ENCODE measurements at regions not wholly inside any gene's neighbourhood (a gene's known extent, or its start where the extent isn't known, plus 50 kb on each side); places are given as distances from the start of the nearest gene placed in this dataset.
"Not testable (repeated sequence)": the region's sequence is repeated elsewhere in the genome, so short reads cannot be mapped to it uniquely, and the experiment has no call there.

DNA sequence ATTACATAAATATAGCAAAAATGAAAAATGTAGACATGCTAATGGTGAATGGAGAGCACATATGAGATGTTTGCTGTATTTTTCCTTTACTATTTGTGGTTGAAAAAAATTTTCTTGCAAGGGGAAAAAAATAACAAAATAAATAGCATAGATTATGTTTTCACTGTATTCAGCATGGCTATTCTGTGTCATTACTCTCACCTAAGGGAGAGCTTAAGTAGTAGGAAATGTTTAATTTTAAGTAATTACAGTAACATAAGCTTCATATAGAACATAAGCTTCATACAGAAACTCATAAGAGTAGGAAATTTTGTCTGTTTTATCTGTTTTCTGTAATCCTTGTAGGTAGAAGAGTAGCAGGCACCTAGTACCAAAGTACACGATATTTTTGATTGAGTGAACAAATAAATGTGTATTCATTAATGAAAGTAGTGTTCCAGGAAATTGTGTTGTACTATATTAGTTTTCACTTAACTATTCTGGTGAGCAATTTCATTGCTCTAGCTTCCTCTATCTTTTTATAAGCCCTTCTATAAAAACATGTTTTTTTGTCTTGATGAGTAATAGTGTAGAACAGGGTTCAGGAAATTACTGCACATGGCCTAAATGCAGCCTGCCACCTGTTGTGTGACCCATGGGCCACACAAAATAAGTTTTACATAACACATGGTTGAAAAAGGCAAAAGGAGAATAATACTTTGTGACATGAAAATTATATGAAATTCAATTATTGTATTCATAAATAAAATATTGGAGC lies 1025.0 kb upstream of the CDH10 start:
- no peak for ATAC-seq (ENCODE audit: insufficient number of reproducible peaks, low FRiP score, low read depth)
- DNase-seq (ENCODE audit: low spot score), result no peak
- TF ChIP-seq, protein P1, sequence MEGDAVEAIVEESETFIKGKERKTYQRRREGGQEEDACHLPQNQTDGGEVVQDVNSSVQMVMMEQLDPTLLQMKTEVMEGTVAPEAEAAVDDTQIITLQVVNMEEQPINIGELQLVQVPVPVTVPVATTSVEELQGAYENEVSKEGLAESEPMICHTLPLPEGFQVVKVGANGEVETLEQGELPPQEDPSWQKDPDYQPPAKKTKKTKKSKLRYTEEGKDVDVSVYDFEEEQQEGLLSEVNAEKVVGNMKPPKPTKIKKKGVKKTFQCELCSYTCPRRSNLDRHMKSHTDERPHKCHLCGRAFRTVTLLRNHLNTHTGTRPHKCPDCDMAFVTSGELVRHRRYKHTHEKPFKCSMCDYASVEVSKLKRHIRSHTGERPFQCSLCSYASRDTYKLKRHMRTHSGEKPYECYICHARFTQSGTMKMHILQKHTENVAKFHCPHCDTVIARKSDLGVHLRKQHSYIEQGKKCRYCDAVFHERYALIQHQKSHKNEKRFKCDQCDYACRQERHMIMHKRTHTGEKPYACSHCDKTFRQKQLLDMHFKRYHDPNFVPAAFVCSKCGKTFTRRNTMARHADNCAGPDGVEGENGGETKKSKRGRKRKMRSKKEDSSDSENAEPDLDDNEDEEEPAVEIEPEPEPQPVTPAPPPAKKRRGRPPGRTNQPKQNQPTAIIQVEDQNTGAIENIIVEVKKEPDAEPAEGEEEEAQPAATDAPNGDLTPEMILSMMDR (IDR thresholded peaks at IDR 0.05), result no peak
- Histone ChIP-seq H3K4me3 (no peak overlapping the region), H3K9me3 (no peaks in the 10 kb centered on the region), H3K36me3 (no peaks in the 10 kb centered on the region), H3K4me1 (ENCODE audit: control insufficient read depth in 1 of 2, low read depth in 2 of 2) (no peaks in the 10 kb centered on the region), H3K27ac (no peak overlapping the region), H3K27me3 (replicated peaks; ENCODE audit: insufficient read depth) (no peaks in the 10 kb centered on the region)

DNA sequence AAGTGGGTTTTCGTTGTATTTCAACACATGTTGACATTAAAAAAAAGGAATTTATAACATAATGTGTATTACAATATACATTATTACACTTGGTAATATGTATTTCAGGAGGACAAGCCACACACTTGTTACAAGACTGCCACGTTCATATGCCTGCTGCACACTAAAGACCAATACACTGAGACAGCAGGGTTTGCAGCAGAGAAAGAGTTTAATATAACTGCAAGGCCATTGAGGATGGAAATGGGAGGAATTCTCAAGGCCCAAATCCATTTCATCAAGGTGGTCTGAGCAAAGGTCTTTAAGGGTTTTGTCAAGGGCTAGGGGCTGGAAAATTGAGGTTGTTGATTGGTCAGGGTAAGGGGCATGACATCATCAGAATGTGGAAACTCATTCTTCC lies 1017.8 kb upstream of the CDH10 start:
- no peak for DNase-seq (ENCODE audit: low spot score)

DNA sequence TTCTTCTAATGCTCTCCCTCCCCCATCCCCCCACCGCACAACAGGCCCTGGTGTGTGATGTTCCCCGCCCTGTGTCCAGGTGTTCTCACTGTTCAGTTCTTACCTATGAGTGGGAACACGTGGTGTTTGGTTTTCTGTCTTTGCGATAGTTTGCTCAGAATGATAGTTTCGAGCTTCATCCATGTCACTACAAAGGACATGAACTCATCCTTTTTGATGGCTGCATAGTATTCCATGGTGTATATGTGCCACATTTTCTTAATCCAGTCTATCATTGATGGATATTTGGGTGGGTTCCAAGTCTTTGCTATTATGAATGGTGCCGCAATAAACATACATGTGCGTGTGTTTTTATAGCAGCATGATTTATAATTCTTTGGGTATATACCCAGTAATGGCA lies 1005.5 kb upstream of the CDH10 start:
- not testable (repeated sequence) for DNase-seq (ENCODE audit: low spot score)

More for the DNA sequence above, 1017.8 kb upstream of the CDH10 start:
- Histone ChIP-seq H3K4me1 (ENCODE audit: control insufficient read depth in 1 of 2, low read depth in 2 of 2) (no peaks in the 10 kb centered on the region), H3K9me3 (peaks cover 11% of the 10 kb centered on the region), H3K36me3 (no peaks in the 10 kb centered on the region), H3K4me3 (no peak overlapping the region), H3K27me3 (replicated peaks; ENCODE audit: insufficient read depth) (no peaks in the 10 kb centered on the region), H3K27ac (no peak overlapping the region)
- no peak for ATAC-seq (ENCODE audit: insufficient number of reproducible peaks, low FRiP score, low read depth)
- TF ChIP-seq, protein P1 (IDR thresholded peaks at IDR 0.05), result no peak

DNA sequence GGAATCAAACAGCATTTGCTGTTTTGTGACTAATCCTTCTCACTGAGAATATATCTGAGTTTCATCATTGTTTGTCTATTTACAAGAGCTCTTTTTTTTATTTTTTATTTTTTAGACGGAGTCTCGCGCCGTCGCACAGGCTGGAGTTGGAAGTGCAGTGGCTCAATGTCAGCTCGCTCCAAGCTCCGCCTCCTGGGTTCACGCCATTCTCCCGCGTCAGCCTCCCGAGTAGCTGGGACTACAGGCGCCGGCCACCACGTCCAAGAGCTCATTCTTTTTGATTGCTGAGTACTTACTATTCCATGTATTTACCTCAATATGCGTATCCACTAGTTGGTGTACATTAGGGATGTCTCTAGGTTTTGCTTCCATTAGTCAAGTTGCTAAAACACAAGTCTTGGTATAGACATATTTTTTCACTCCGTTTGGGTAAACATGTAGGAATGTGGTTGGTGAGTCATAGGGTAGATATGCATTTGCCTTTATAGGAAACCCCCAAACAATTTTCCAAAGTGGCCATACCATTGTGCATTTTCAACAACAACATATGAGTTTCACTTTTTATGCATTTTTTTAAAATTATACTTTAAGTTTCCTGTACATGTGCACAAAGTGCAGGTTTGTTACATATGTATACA lies 1005.0 kb upstream of the CDH10 start:
- H3K27ac ChIP-seq, result no peak overlapping the region
- H3K4me3 ChIP-seq, result no peak overlapping the region
- ATAC-seq (ENCODE audit: insufficient number of reproducible peaks, low FRiP score, low read depth) (no peak), DNase-seq (ENCODE audit: low spot score) (no peak)
- H3K36me3 ChIP-seq, result no peaks in the 10 kb centered on the region
- H3K4me1 ChIP-seq (ENCODE audit: control insufficient read depth in 1 of 2, low read depth in 2 of 2), result no peaks in the 10 kb centered on the region
- H3K9me3 ChIP-seq, result no peaks in the 10 kb centered on the region
- no peaks in the 10 kb centered on the region for H3K27me3 ChIP-seq (replicated peaks; ENCODE audit: insufficient read depth)
- TF ChIP-seq, protein P1 (IDR thresholded peaks at IDR 0.05), result no peak

More for the DNA sequence above, 1005.5 kb upstream of the CDH10 start:
- H3K27ac ChIP-seq; ATAC-seq (ENCODE audit: insufficient number of reproducible peaks, low FRiP score, low read depth); H3K9me3 ChIP-seq; H3K4me1 ChIP-seq (ENCODE audit: control insufficient read depth in 1 of 2, low read depth in 2 of 2); H3K27me3 ChIP-seq (replicated peaks; ENCODE audit: insufficient read depth); H3K36me3 ChIP-seq; H3K4me3 ChIP-seq: not testable (repeated sequence)

DNA sequence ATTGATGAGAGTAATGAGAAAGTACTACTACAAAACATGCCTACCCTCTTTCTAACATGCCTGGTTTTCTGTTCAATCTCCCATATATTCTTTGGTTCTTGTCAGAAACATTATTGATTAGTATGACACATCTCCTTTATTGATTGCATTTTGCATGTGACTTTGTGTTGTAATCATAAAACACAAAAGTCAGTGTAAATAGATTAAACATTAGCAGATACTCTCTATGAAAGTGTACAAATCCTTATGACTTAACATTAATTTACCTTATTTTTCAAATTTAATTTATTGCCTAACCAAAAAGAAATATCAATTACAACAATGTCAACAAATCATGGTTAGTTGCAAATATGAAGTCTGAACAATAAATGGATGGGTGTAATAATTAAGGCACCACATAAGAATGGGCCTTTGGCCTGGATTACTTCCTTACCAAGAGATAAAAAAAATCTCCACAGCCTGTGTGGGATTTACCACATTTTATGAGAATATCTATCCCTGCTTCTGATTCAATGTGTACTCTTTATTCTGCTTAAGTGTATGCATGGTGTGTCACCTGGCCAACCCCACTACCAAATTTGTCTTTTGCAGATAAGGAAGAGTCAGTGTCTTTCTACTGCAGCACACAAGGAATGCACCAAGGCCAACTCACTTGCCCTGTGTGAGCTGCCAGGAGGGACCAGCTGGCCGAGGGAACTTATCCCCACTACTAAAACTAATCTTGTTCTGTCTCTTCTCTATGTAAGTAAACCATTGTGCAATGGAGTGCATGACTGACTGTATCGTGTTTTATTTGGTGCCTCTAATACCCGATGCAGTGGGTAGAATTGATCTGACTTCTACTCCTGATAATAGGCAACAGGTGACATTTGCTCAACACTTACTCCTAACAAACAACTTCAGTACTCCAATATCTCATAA lies 1001.9 kb upstream of the CDH10 start:
- TF ChIP-seq, protein P1 (IDR thresholded peaks at IDR 0.05), result no peak
- Histone ChIP-seq H3K4me1 (ENCODE audit: control insufficient read depth in 1 of 2, low read depth in 2 of 2) (no peaks in the 10 kb centered on the region), H3K27ac (no peak overlapping the region), H3K27me3 (replicated peaks; ENCODE audit: insufficient read depth) (no peaks in the 10 kb centered on the region), H3K9me3 (no peaks in the 10 kb centered on the region), H3K36me3 (no peaks in the 10 kb centered on the region), H3K4me3 (no peak overlapping the region)
- ATAC-seq (ENCODE audit: insufficient number of reproducible peaks, low FRiP score, low read depth) (no peak), DNase-seq (ENCODE audit: low spot score) (no peak)
